HUDEP-2 (cell line): ENCODE measurements at regions not wholly inside any gene's neighbourhood (a gene's known extent, or its start where the extent isn't known, plus 50 kb on each side); places are given as distances from the start of the nearest gene placed in this dataset.
"Not testable (repeated sequence)": the region's sequence is repeated elsewhere in the genome, so short reads cannot be mapped to it uniquely, and the experiment has no call there.

Experiments
- DNase-seq, 76 experiments: peaks; one replicate each; lab custom pipeline; 2025; ENCODE audit not compliant: unreplicated experiment in 76 of 76; lab: John Stamatoyannopoulos, UW

DNA sequence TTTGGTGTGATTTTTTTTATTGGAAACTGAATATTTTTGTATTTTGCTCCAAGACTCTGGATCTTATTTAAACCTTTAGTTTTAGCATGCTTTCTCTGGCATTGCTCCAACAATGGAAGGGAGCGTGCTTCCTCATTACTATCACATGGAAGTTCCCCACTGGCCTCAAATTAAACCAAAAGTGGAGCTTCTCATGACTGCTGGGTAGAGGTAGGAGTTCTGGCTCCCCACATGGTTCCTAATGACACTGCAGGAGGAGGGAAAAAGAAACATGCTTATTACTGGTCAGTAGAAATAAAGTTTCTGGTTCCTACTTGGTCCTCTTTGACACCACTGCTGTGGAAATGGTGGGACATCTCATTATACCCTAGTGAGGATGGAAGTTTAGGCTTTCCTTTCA, 310.5 kb downstream of the PTGER3 start:
- DNase-seq = peak in 2 of 76 experiments; percentile 3 to 19

DNA sequence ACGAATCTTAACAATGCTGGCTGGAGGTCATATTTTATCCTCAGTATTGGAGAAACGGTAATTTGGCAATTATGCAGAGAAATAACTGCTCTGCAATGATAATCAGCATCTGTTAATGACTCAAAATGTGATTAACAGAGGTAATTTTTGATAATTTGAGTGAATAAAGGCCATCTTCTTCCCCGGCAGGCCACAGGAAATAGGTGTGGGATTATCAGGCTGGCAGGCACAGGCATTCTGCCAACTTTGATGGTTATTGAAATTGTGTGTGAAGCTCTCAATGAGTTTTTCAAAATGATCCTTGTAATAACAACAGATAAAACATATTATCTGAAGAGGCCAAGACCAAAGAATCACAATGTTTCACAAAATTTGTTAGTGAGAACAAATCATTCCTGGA, 309.0 kb downstream of the PTGER3 start:
- peak in 17 of 76 experiments; percentile 1 to 66 (median 26) for DNase-seq

DNA sequence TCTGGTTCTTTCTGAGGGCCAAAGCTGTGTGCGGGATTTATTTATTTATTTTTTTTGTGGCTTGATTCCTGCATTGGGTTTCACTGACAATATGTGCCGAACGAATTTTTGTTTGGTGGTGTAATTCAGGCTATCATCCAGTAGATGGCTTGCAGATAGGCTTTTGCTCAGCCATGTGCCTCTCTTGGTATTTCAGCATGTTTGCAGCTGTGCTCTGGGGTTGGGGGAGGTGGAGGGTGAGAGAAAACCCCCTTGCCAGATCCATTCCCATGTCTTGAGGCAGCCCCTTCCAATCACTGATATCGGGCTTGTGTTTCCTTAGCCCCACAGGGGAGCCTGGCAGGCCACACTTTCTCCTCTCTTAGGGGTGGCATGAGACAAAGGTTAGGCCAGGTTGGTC, 302.4 kb downstream of the PTGER3 start:
- peak in 12 of 76 experiments; percentile 3 to 38 (median 19) for DNase-seq

DNA sequence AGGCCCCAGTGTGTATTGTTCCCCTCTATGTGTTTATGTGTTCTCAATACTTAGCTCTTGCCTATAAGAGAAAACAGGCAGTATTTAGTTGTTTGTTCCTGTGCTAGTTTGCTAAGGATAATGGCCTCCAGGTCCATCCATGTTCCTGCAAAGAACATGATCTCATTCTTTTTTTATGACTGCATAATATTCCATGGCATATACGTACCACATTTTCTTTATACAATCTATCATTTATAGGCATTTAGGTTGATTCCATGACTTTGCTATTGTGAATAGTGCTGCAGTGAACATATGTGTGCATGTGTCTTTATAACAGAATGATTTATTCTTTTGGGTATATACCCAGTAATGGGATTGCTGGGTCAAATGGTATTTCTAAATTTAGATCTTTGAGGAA, 301.6 kb downstream of the PTGER3 start:
- not testable (repeated sequence) for DNase-seq

DNA sequence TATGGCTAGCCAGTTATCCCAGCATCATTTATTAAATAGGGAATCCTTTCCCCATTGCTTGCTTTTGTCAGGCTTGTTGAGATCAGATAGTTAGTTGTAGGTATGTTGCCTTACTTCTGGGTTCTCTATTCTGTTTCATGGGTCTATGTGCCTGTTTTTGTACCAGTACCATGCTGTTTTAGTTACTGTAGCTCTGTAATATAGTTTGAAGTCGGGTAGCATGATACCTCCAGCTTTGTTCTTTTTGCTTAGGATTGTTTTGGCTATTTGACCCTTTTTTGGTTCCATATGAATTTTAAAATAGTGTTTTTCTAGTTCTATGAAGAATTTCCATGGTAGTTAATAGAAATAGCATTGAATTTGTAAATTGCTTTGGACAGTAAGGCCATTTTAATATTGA, 300.5 kb downstream of the PTGER3 start:
- not testable (repeated sequence) for DNase-seq

DNA sequence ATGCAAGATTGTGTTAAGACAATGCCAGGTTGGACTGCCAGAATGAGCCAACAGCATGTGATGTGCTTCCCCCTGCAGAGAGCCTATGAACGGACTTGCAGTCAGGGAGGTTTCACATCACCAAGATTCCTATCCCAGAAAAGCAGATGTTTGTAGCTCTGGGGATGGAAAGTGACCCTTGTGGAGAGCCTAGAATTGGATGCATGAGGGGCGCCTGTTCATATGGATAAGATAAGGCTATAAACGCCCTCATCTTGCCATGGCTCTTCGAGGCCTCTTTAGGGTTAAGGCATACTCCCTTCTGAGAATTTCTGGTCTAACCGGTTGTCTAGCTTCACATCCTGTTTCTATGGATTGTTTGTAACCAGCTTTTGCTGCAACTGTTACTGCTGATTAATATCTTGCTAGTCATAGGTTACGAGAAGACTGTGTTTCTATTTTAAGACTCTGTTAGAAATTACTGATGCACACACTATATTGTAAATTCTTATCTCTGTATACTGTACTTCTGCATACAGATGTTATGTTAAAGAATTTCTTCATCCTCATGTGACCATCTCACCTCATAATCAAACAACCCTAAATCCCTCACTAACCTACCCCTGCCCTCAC, 295.8 kb downstream of the PTGER3 start:
- peak in 56 of 76 experiments; percentile 4 to 91 (median 53) for DNase-seq

DNA sequence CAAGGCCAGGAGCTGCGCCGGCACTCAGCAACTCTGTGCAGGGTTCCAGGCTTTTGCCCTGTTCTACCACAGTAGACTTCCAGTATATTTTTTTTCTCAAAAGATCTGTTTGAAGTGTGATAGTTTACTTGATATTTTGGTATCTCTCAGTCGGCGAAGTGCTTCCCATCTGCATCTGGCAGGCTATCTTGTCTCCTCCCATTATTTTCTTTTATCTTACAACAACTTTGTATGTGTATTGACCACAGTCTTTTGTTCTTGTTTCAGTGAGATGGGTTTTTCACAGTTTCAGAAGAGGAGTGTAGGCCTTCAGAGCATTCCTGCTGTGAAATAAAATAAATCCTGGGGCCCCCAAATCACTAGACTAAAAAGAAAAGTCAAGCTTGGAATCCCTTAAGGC, 292.9 kb downstream of the PTGER3 start:
- DNase-seq = peak in 10 of 76 experiments; percentile 5 to 43 (median 25)

DNA sequence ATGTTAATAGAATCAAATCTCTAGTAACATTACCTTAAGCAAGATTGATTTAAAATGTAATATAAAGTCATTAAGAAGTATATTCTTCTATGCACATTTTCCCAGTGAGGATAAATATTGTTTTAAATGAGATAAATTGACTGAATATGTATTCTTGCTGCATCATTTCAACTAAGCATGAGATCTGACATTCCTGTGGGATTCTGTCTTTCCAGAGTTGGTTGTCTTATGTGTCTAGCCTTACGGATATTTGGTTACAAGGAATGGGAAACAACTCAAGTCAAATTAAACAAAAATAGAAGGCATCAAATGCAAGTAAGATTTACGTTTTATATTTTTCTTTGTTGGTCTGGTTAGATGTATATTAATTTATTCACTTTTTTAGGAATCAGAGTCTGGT, 287.5 kb downstream of the PTGER3 start:
- no peak for DNase-seq

DNA sequence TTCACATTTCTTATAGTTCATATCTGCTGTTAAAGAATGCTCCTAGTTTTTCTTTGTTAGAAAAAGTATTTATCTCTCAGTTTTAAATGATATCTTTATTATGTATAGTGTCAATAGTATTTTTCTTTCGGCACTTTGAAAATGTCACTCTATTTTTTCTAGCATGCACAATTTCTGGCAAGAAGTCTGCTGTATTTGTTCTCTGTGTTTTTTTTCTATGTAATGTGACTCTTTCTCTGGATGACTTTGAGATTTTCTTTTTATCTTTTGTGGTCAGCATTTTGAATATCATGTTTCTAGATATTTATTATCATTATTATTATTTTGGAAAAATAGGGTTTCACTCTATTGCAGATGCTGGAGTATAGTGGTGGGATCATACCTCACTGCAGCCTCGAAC, 285.2 kb downstream of the PTGER3 start:
- DNase-seq = no peak

DNA sequence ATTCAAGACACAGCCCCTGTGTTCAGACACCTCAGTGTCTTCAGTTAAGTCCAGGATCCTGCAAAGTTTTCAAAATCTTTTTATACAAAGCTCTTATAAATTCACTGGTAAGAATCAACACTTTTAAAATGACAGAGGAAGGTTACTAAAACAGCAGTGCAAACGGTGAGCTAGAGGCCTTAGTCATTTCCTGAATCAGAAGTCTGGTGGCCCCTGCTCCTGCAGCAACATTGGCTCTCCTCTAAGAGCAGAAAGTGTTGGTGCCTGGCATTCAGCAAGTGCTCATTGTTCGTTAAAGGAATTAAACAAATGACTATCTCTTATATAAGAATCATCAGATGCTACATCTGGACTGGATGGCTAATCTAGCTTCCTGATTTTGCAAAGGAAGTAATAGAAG, 282.9 kb downstream of the PTGER3 start:
- DNase-seq = no peak

DNA sequence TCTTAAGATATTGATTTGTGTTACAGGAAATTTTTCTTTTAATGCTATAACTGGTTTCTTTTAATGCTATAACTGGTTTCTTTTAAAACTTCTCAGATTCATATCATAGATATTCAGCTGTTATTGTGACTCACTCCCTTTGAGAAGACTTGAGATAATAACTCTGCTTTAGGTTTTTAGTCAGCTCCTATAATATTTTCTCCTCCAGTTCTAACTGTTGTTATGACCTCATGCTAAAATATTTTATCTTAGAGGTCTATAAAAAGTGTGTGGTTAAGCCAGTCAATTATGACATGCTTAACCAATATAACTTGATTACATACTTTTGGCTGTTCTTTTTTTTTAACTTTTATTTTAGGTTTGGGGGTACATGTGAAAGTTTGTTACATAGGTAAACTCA, 280.2 kb downstream of the PTGER3 start:
- DNase-seq = peak in 2 of 76 experiments; percentile 5

DNA sequence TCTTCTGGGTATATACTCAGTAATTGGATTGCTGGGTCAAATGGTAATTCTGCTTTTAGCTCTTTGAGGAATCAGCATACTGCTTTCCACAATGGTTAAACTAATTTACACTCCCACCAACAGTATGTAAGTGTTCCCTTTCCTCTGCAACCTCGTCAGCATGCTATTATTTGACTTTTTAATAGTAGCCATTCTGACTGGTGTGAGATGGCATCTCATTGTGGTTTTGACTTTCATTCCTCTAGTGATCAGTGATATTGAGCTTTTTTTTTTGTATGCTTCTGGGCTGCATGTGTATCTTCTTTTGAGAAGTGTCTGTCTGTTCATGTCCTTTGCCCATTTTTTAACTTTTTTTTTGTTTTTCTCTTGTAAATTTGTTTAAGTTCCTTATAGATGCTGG, 279.4 kb downstream of the PTGER3 start:
- DNase-seq = no peak

DNA sequence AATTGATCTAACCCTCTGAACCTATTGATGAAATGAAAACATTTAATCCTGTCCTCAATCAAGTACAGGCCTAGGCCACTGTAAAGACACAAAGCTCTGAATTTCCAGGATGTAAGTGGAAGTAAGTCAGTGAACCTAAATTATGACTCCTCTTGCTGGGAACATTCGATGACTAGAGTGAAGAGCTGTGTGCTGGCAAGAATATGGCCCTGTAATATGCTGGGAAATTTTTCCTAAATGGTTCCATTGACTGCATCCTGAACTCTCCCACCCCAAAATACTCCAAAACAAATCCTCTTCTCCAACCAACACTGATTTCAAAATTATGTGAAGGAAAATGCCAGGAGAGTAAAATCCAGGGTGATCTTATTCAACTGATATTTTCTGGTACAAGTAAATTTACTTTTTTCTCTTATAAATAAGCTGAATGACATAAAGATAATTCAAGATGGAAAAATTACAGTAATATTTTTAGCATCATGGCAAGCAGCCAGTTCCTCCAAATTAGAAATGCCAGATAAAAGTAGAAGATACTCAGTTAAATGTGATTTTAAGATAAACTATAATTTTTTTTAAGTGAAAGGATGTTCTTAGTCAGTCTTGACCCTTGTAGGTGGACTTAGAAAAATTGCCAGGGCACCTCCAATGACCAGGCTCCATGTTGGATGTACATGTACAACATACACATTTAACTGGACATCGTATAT, 269.4 kb downstream of the PTGER3 start:
- no peak for DNase-seq

DNA sequence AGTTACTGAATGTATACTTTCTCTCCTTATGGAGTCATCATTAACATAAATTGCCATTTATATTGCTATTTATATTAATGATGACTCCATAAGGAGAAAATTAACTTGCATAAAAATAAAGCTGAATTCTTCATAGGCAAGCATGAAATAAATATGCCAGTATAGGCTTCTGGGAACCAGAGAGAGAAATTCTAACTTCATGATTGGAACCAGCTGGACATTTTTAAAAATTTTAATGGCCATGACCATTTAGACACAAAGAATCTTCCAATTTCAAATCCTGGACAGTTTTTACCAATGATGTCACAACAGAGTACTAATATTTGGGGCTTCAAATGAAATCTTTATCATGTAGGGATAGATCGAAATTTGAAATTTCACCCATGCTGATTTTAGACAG, 268.7 kb downstream of the PTGER3 start:
- no peak for DNase-seq

DNA sequence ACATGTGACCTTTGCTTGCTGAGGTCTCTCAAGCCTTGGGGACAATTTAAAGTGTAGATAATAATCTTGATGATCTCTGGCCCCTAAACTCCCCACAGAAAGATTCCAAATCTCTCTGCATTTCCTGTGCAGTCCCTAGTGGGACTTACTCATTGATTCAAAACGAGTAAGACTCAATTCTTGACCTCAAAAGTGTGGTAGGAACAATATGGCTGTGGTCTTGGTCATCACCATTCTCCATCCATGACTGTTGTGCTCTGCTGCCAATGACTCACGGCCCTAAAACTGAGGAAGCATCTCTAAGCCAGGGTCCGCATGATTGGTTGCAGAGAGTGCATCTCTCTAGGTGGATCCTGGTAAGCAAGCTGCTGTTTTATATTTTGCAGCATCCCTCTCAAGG, 268.0 kb downstream of the PTGER3 start:
- DNase-seq = no peak

DNA sequence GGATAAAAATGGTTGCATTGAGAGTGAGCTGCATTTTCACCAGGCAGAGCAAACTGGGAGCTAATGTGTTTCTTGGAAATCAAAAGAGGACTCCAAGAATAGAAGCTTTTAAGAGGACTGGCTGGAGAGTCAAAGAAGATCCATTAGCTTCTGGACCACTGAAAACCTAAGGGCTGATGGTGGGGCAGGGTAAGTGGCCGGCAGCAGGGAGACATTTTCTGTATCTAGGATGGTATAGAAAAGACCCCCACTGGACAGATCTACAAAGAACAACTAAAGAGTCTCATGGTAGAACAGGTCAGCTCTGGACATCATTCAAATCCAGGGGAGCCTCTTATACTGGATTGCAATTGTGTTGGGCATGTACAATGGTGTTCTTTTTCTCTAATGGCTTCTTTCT, 262.3 kb downstream of the PTGER3 start:
- no peak for DNase-seq

DNA sequence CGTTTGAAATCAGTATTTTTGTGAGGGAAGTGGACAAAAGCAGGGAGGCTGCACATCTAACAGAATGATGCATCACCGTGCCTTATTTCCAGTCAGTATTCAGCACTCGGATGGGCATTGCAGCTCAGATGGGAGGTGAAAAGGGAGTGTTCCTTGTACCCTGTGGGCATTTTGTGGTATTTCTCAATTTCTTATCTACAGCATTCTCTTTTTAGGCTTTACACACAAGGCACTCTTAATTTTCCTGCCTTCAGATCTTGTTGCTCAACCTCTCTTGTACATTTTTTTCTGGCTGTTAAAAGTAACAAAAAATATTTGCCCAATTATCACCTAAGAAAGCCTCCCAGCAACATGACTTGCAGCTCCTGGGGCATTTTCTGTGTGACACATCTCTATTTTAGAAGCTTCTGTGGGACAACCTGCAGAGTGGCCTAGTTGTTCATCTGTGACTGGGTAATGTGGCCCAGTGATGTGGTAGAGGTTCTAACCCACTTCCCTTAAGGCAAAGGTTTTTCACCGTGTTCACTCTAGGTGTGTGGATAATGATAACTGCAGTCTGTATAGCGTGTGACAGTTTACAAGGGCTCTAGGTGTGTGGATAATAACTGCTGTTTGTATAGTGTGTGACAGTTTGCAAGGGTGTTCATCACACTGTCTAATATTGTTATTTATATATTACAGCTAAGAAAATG, 257.2 kb downstream of the PTGER3 start:
- no peak for DNase-seq

DNA sequence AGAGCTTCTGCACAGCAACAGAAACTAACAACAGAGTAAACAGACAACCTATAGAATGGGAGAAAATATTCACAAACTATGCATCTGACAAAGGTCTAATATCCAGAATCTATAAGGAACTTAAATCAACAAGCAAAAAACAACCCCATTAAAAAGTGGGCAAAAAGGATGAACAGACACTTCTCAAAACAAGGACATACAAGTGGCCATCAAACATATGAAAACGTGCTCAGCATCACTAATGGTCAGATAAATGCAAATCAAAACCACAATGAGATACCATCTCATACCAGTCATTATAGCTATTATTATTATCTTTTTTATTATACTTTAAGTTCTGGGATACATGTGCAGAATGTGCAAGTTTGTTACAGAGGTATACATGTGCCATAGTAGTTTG, 252.6 kb downstream of the PTGER3 start:
- DNase-seq = not testable (repeated sequence)

DNA sequence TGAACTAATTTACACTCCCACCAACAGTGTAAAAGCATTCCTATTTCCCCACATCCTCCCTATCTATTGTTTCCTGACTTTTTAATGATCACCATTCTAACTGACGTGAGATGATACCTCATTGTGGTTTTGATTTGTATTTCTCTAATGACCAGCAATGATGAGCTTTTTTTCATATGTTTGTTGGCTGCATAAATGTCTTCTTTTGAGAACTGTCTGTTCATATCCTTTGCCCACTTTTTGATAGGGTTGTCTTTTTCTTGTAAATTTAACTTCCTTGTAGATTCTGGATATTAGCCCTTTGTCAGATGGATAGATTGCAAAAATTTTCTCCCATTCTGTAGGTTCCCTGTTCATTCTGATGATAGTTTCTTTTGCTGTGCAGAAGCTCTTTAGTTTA, 251.3 kb downstream of the PTGER3 start:
- DNase-seq = not testable (repeated sequence)

DNA sequence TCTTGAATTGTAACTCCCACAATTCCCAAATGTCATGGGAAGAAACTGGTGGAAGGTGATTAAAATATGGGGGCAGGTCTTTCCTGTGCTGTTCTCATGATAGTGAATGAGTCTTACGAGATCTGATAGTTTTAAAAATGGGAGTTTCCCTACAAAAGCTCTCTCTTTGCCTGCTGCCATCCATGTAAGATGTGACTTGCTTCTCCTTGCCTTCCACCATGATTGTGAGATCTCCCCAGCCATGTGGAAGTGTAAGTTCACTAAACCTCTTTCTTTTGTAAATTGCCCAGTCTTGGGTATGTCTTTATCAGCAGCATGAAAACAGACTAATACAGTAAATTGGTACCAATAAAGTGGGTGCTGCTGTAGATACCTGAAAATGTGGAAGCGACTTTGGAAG, 245.0 kb downstream of the PTGER3 start:
- not testable (repeated sequence) for DNase-seq

DNA sequence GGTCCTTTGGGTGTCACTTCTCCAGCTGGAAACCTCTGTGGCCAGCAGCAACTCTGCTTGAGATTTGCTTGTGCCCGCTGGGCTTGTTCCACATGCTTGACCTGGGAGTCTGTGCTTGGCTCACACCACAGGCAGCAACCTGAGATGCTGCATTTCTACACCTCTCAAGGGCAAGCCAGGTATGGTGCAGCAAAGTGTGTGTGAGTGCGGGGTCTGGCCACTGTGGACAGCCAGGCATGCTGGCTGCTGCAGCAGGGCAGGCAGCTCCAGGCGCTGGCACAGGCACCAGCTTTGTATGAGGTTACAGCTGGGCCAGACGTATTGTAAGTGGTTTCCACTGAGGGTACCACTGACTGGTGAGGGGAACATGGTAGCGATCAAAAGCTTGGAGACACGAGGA, 242.0 kb downstream of the PTGER3 start:
- DNase-seq = no peak
